Choroid plexus epithelial cell (primary cell): ENCODE measurements at regions not wholly inside any gene's neighbourhood (a gene's known extent, or its start where the extent isn't known, plus 50 kb on each side); places are given as distances from the start of the nearest gene placed in this dataset.
A peak's percentile ranks its signal among the peaks of the same experiment; 100 is the strongest.

Experiments
- DNase-seq: peaks from one replicate; pipeline ENCODE4 v3.0.0-alpha.2; 2010; ENCODE audit warnings: low read depth
- H3K4me3 ChIP-seq: 2 replicates; pipeline ENCODE4 v1.5.1; 2011; ENCODE audit warnings: low read depth, mild to moderate bottlenecking, control low read depth, low read length, moderate library complexity
- CTCF ChIP-seq: conservative IDR thresholded peaks from 2 replicates; pipeline ENCODE4 v1.5.1; 2011; ENCODE audit warnings: low read depth, mild to moderate bottlenecking, control low read depth, inconsistent platforms, low read length, moderate library complexity

- H3K4me3 ChIP-seq: no peak overlapping the region
- DNase-seq: no peak
Measured at GRCh38 chr1:96036763-96037162, 684.8 kb upstream of the PTBP2 start.

GRCh38 chr1:96038636-96039035, 682.9 kb upstream of the PTBP2 start:
- no peak for TF ChIP-seq CTCF
- no peak overlapping the region for H3K4me3 ChIP-seq
- DNase-seq: no peak

More at GRCh38 chr1:96036763-96037162, 684.8 kb upstream of the PTBP2 start:
- TF ChIP-seq CTCF: no peak

- TF ChIP-seq CTCF: no peak
- no peak overlapping the region for H3K4me3 ChIP-seq
- no peak for DNase-seq
Measured at GRCh38 chr1:96039910-96040309, 681.7 kb upstream of the PTBP2 start.

GRCh38 chr1:96041470-96041869, 680.1 kb upstream of the PTBP2 start:
- DNase-seq: no peak
- H3K4me3 ChIP-seq: no peak overlapping the region
- no peak for TF ChIP-seq CTCF

- no peak for DNase-seq
- TF ChIP-seq CTCF: no peak
- H3K4me3 ChIP-seq: no peak overlapping the region
Measured at GRCh38 chr1:96048572-96049212, 672.9 kb upstream of the PTBP2 start.

- peak; percentile 2 for DNase-seq
- TF ChIP-seq CTCF: no peak
- no peak overlapping the region for H3K4me3 ChIP-seq
Measured at GRCh38 chr1:96049759-96050409, 671.7 kb upstream of the PTBP2 start.

- no peak for DNase-seq
- TF ChIP-seq CTCF: no peak
- H3K4me3 ChIP-seq: no peak overlapping the region
Measured at GRCh38 chr1:96059276-96059675, 662.3 kb upstream of the PTBP2 start.
